ENCODE measurements at regions not wholly inside any gene's neighbourhood (a gene's known extent, or its start where the extent isn't known, plus 50 kb on each side); places are given as distances from the start of the nearest gene placed in this dataset.

- peaks cover 47% of the 10 kb centered on the region for H3K9me3 ChIP-seq
- ATAC-seq (no peak), DNase-seq (no peak)
- H3K36me3 ChIP-seq (ENCODE audit: low read depth), result no peaks in the 10 kb centered on the region
- no peak overlapping the region for H3K4me3 ChIP-seq
- no peaks in the 10 kb centered on the region for H3K4me1 ChIP-seq (ENCODE audit: low read depth)
- intact Hi-C loops (cut with DNase I, micrococcal nuclease), result no loop called here
- TF ChIP-seq CTCF (IDR thresholded peaks at IDR 0.05), result no peak
Observed at GRCh38 chr10:2436933-2437332, 630.4 kb upstream of the PFKP start.

GRCh38 chr10:2431961-2432360 lies 635.4 kb upstream of the PFKP start:
- ATAC-seq (no peak), DNase-seq (no peak)
- no peak for TF ChIP-seq CTCF (IDR thresholded peaks at IDR 0.05)
- Histone ChIP-seq H3K4me3 (no peak overlapping the region), H3K36me3 (ENCODE audit: low read depth) (no peaks in the 10 kb centered on the region), H3K9me3 (peaks cover 39% of the 10 kb centered on the region), H3K4me1 (ENCODE audit: low read depth) (no peaks in the 10 kb centered on the region)
- intact Hi-C loops (cut with DNase I, micrococcal nuclease), result no loop called here

- Histone ChIP-seq H3K4me3 (no peak overlapping the region), H3K9me3 (peaks cover 42% of the 10 kb centered on the region), H3K36me3 (ENCODE audit: low read depth) (no peaks in the 10 kb centered on the region), H3K4me1 (ENCODE audit: low read depth) (no peaks in the 10 kb centered on the region)
- ATAC-seq (no peak), DNase-seq (no peak)
- no peak for TF ChIP-seq CTCF (IDR thresholded peaks at IDR 0.05)
- intact Hi-C loops (cut with DNase I, micrococcal nuclease), result no loop called here
Observed at GRCh38 chr10:2427412-2427811, 639.9 kb upstream of the PFKP start.

- ATAC-seq (no peak), DNase-seq (no peak)
- Histone ChIP-seq H3K9me3 (peaks cover 46% of the 10 kb centered on the region), H3K36me3 (ENCODE audit: low read depth) (no peaks in the 10 kb centered on the region), H3K4me3 (no peak overlapping the region), H3K4me1 (ENCODE audit: low read depth) (no peaks in the 10 kb centered on the region)
- intact Hi-C loops (cut with DNase I, micrococcal nuclease), result no loop called here
- TF ChIP-seq CTCF (IDR thresholded peaks at IDR 0.05), result no peak
Observed at GRCh38 chr10:2425320-2425719, 642.0 kb upstream of the PFKP start.

GRCh38 chr10:2414562-2414961 lies 652.8 kb upstream of the PFKP start:
- no peak for TF ChIP-seq CTCF (IDR thresholded peaks at IDR 0.05)
- intact Hi-C loops (cut with DNase I, micrococcal nuclease), result no loop called here
- ATAC-seq (no peak), DNase-seq (no peak)
- Histone ChIP-seq H3K4me3 (no peak overlapping the region), H3K9me3 (peaks cover 61% of the 10 kb centered on the region), H3K36me3 (ENCODE audit: low read depth) (no peaks in the 10 kb centered on the region), H3K4me1 (ENCODE audit: low read depth) (no peaks in the 10 kb centered on the region)

- no peak for DNase-seq
- Histone ChIP-seq H3K9me3 (peaks cover 62% of the 10 kb centered on the region), H3K4me1 (ENCODE audit: low read depth) (no peaks in the 10 kb centered on the region), H3K4me3 (no peak overlapping the region), H3K36me3 (ENCODE audit: low read depth) (no peaks in the 10 kb centered on the region)
- ATAC-seq, result no peak
- intact Hi-C loops (cut with DNase I, micrococcal nuclease), result no loop called here
- TF ChIP-seq CTCF (IDR thresholded peaks at IDR 0.05), result no peak
Observed at GRCh38 chr10:2414039-2414438, 653.3 kb upstream of the PFKP start.

Data from mucosa of descending colon (tissue), 3 donors.